GM12878 (cell line): ENCODE measurements at regions not wholly inside any gene's neighbourhood (a gene's known extent, or its start where the extent isn't known, plus 50 kb on each side); places are given as distances from the start of the nearest gene placed in this dataset.

Experiments used
- ATAC-seq: fragments of 200-7000 bp; cut with Tn5 transposase; 3 replicates; pipeline ENCODE4 v1.9.1; 2020; ENCODE audit warnings: mild to moderate bottlenecking, moderate library complexity
- BruUV-seq: library from RNA; stranded (reverse); fragments of 400-500 nt; replicated peaks from 2 replicates; lab custom pipeline; 2021; lab: Mats Ljungman, UMichigan
- CTCF ChIA-PET: fragments of 300-600 bp; sonication (Branson Sonifier 250); formaldehyde crosslinking; extraction: SDS; loops from one replicate; lab custom pipeline; 2021; ENCODE audit warnings: inconsistent platforms; lab: Yijun Ruan, JAX
- POLR2A ChIA-PET: fragments of 350-600 bp; formaldehyde crosslinking; extraction: SDS; loops from one replicate; lab custom pipeline; 2021; ENCODE audit warnings: inconsistent platforms; lab: Charles Lee
- RAD21 ChIA-PET: fragments of 300-600 bp; sonication (Branson Sonifier 250); formaldehyde crosslinking; loops from one replicate; lab custom pipeline; 2023; ENCODE audit warnings: antibody characterized with exemption; ENCODE audit not compliant: unreplicated experiment; lab: Charles Lee
- SMC1A ChIA-PET: fragments of 300-600 bp; sonication (Branson Sonifier 250); formaldehyde crosslinking; loops from one replicate; lab custom pipeline; 2023; ENCODE audit not compliant: unreplicated experiment, uncharacterized antibody; lab: Charles Lee
- DNase-seq: peaks from one replicate; pipeline ENCODE4 v3.0.0-alpha.2; 2011; ENCODE audit warnings: low read depth, low spot score
- FAIRE-seq: peaks from 3 replicates; lab custom pipeline; 2011; peaks lifted over from hg19 to GRCh38; lab: Jason Lieb, UNC
- H2AFZ ChIP-seq: 2 replicates; pipeline ENCODE4 v1.6.0; 2011; ENCODE audit warnings: low read depth, low read length, control low read depth; ENCODE audit not compliant: control insufficient read depth
- H3K27ac ChIP-seq: 2 replicates; pipeline ENCODE4 v1.5.1; 2011; ENCODE audit warnings: control low read depth; ENCODE audit not compliant: control insufficient read depth, insufficient read depth
- H3K27me3 ChIP-seq, 2 experiments: replicated peaks in 1 of 2; 2 replicates each; pipeline versions ENCODE4 v1.6.0 to v1.6.1; 2011; ENCODE audit warnings: low read length in 1 of 2; ENCODE audit not compliant: control insufficient read depth in 2 of 2, insufficient read depth in 2 of 2
- H3K36me3 ChIP-seq, 2 experiments: 2 replicates each; pipeline ENCODE4 v1.5.1; 2011; ENCODE audit warnings: low read length in 1 of 2; ENCODE audit not compliant: control insufficient read depth in 2 of 2, insufficient read depth in 2 of 2
- H3K4me1 ChIP-seq: 2 replicates; pipeline ENCODE4 v1.6.1; 2011; ENCODE audit warnings: mild to moderate bottlenecking, low read length, moderate library complexity, mixed read lengths; ENCODE audit not compliant: control insufficient read depth, insufficient read depth
- H3K4me2 ChIP-seq: 2 replicates; pipeline ENCODE4 v1.6.0; 2011; ENCODE audit warnings: control low read depth; ENCODE audit not compliant: control insufficient read depth, insufficient read depth
- H3K4me3 ChIP-seq: fragments of 200-600 bp; sonication (generic); 2 replicates; pipeline ENCODE4 v1.5.1; 2016
- H3K79me2 ChIP-seq: 2 replicates; pipeline ENCODE4 v1.6.0; 2011; ENCODE audit warnings: low read length; ENCODE audit not compliant: control insufficient read depth, insufficient read depth
- H3K9ac ChIP-seq: 2 replicates; pipeline ENCODE4 v1.8.0; 2011; ENCODE audit warnings: low read length, control low read depth, mixed read lengths; ENCODE audit not compliant: control insufficient read depth, insufficient read depth
- H3K9me3 ChIP-seq: replicated peaks from 3 replicates; pipeline ENCODE4 v1.5.1; 2011; ENCODE audit warnings: mild to moderate bottlenecking, low read length; ENCODE audit not compliant: control insufficient read depth, insufficient read depth
- H4K20me1 ChIP-seq: 2 replicates; pipeline ENCODE4 v1.6.0; 2011; ENCODE audit not compliant: control insufficient read depth, insufficient read depth
- NR2C2 ChIP-seq: IDR thresholded peaks from 2 replicates; pipeline ENCODE4 v1.6.1; 2011; ENCODE audit warnings: borderline replicate concordance, low read depth; ENCODE audit not compliant: control insufficient read depth, insufficient read length
- REST ChIP-seq: IDR thresholded peaks from 2 replicates; pipeline ENCODE4 v1.6.1; 2012; ENCODE audit warnings: mild to moderate bottlenecking, low read depth, low read length
- SMAD5 ChIP-seq: IDR thresholded peaks from 2 replicates; pipeline ENCODE4 v1.6.1; 2016; ENCODE audit warnings: antibody characterized with exemption, low read depth
- TCF3 ChIP-seq: IDR thresholded peaks from 2 replicates; pipeline ENCODE4 v1.6.1; 2012; ENCODE audit warnings: low read depth, mild to moderate bottlenecking, low read length, borderline replicate concordance; ENCODE audit not compliant: insufficient read depth
- TCF7 ChIP-seq: IDR thresholded peaks from 2 replicates; pipeline ENCODE4 v1.6.1; 2014; ENCODE audit warnings: antibody characterized with exemption, borderline replicate concordance
- WGBS: methylation state at CpG from one replicate; pipeline ENCODE4 v1.1.6; 2016; ENCODE audit warnings: low lambda C conversion rate; ENCODE audit not compliant: insufficient replicate concordance, insufficient coverage; ENCODE audit errors: missing lambda C conversion rate; 5-methylcytosine and 5-hydroxymethylcytosine counted together
- in situ Hi-C: fragments of 300-500 bp; cut with MboI; formaldehyde crosslinking; loops from 9 replicates; pipeline ENCODE4 v1.14.3; 2018; ENCODE audit warnings: mixed read lengths
- intact Hi-C: fragments of 100-400 bp; cut with micrococcal nuclease; formaldehyde crosslinking; loops from one replicate; pipeline ENCODE4 v1.14.2; 2022; ENCODE audit not compliant: unreplicated experiment
- TF ChIP-seq, protein P1 (sequence below): IDR thresholded peaks from 2 replicates; pipeline ENCODE4 v1.6.1; 2012; ENCODE audit warnings: improper control_type of control experiment, low read depth, low read length; ENCODE audit not compliant: insufficient replicate concordance

DNA sequence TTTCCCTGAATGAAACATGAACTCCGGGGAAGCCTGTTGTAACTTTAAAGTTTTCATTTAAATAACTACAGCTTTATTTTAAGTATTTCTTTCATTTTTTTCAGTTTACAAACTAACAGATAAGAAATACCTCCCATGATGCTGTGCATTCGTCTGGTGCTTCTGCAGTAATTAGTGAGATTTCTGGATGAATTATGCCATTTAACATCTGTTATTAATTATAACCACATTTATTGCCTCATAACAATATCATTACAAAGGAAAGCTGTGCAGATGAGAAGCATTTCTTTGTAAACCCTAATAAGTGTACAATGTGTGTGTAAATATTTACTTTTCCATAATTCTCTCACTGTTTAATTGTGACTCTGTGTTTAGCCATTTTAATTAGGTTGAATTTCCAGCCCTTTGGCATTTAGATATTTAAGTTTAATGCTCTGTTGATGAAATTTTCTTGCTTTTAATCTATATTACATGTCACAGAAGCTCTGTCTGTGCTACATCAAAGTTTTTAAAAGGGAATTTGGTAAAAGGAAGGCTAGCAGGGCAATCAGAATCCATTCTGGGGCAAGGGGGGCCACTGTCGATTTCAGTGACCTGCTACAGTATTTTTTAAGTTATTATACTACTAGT is 418.0 kb downstream of the SPATA31D1 start:
- Histone ChIP-seq H2AFZ (no peak overlapping the region), H3K4me2 (no peak overlapping the region), H3K9ac (no peak overlapping the region), H3K36me3 (no peaks in the 10 kb centered on the region), H3K27ac (no peak overlapping the region), H4K20me1 (no peaks in the 10 kb centered on the region), H3K27me3 (no peaks in the 10 kb centered on the region), H3K4me3 (no peak overlapping the region), H3K79me2 (no peaks in the 10 kb centered on the region), H3K9me3 (no peaks in the 10 kb centered on the region), H3K4me1 (peaks cover 3% of the 10 kb centered on the region; the same call in 1 of the 2 replicates)
- no TSS peak for BruUV-seq
- WGBS = 13% methylated on average over 3 of the region's 3 CpGs
- ATAC-seq = no peak
- no peak for FAIRE-seq
- intact Hi-C loops (no loop called here), in situ Hi-C loops (no loop called here)
- no peak for TF ChIP-seq SMAD5
- no peak for TF ChIP-seq NR2C2
- TF ChIP-seq TCF7 = no peak
- TF ChIP-seq REST = no peak
- TF ChIP-seq TCF3 = no peak
- TF ChIP-seq, protein P1, sequence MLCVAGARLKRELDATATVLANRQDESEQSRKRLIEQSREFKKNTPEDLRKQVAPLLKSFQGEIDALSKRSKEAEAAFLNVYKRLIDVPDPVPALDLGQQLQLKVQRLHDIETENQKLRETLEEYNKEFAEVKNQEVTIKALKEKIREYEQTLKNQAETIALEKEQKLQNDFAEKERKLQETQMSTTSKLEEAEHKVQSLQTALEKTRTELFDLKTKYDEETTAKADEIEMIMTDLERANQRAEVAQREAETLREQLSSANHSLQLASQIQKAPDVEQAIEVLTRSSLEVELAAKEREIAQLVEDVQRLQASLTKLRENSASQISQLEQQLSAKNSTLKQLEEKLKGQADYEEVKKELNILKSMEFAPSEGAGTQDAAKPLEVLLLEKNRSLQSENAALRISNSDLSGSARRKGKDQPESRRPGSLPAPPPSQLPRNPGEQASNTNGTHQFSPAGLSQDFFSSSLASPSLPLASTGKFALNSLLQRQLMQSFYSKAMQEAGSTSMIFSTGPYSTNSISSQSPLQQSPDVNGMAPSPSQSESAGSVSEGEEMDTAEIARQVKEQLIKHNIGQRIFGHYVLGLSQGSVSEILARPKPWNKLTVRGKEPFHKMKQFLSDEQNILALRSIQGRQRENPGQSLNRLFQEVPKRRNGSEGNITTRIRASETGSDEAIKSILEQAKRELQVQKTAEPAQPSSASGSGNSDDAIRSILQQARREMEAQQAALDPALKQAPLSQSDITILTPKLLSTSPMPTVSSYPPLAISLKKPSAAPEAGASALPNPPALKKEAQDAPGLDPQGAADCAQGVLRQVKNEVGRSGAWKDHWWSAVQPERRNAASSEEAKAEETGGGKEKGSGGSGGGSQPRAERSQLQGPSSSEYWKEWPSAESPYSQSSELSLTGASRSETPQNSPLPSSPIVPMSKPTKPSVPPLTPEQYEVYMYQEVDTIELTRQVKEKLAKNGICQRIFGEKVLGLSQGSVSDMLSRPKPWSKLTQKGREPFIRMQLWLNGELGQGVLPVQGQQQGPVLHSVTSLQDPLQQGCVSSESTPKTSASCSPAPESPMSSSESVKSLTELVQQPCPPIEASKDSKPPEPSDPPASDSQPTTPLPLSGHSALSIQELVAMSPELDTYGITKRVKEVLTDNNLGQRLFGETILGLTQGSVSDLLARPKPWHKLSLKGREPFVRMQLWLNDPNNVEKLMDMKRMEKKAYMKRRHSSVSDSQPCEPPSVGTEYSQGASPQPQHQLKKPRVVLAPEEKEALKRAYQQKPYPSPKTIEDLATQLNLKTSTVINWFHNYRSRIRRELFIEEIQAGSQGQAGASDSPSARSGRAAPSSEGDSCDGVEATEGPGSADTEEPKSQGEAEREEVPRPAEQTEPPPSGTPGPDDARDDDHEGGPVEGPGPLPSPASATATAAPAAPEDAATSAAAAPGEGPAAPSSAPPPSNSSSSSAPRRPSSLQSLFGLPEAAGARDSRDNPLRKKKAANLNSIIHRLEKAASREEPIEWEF = no peak
- POLR2A ChIA-PET = no interaction called here
- SMC1A ChIA-PET = no interaction called here
- RAD21 ChIA-PET = no interaction called here
- CTCF ChIA-PET = no interaction called here
- DNase-seq = no peak
